ENCODE measurements at regions not wholly inside any gene's neighbourhood (a gene's known extent, or its start where the extent isn't known, plus 50 kb on each side); places are given as distances from the start of the nearest gene placed in this dataset.

DNA sequence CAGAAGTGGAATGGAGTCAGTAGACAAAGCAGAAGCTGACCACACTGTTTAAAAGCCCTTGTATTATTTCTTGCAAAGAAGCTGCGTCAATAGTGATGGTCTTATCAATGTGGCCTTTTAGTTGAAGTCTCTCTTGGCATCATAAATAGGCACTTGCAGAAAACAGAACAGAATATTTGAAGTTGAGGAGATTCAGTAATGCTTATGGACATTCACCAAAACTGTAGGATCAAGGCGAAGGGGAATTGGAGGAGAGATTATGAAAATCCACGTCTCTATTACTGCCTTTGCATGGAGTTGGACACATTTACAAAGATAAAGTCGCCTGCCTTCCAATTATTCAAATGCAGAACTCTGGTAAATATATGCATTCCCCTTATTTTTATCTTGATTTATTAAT, 1482.8 kb downstream of the EFNB2 start:
- DNase-seq (ENCODE audit: low read depth) = no peak

DNA sequence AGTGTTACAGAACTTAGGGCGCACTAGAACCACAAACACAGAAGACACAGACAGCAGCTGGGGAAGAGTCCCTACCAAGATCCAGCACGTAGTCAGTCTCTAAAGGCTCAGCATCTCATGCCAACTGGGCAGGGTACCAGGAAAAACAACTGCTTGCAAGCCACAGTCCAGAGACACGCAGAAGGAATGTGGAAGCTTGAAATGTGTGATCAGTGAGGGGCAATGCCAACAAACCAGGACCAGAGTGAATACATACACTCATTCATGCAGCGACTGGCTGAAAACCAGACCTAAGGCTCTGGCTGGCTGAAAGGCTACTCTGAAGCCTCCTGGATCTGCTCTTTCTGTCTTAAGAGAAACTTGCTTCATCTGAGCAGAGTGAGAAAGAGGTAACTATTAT, 1484.8 kb downstream of the EFNB2 start:
- DNase-seq (ENCODE audit: low read depth) = no peak

DNA sequence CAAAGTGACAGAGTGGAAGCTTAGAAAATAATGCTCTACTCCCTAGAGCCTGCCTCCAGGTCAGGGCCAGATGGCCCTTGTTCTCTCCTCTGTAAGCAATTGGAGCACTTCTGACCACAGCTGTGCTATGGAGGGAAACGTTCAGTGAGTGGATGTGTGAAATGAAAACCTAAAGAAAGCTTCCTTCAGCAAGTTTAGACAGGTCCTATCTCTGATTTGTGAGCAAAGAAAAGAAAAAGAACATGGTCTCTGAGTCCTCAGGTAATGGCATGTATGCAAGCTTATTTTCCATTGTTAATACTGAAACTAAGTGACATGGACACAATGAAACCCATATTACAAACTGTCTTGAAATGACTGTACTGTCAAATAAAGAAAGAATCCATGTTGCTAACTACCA, 1486.8 kb downstream of the EFNB2 start:
- no peak for DNase-seq (ENCODE audit: low read depth)

DNA sequence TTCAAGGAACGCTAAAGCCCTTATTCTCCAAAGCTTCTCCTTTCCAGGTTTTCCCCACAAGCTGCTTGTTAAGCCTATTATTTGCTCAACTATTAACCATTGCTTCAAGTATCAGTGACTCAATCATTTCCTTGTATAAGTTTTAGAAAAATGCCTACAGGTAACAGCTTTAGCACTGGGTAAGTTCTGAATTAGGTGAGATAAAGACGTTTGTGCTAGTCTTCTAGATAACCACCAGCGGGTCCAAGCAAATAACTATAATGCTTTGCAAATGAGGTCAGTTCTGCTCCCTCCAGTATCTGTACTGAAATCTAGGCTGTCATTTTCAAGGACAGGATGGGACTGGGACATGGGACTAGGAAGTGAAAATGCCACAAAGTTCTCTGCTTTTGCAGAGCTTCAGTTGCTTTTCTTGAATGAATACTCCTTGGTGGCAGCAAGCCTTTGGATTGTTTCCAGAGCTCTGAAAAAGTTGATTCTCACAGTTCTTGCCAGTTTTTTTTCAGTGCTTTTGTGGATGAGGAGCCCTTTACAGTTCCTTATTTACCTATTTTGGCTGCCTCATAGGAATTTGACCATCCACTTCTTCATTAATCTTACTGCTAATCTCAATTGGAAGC, 1487.7 kb downstream of the EFNB2 start:
- DNase-seq (ENCODE audit: low read depth) = no peak

DNA sequence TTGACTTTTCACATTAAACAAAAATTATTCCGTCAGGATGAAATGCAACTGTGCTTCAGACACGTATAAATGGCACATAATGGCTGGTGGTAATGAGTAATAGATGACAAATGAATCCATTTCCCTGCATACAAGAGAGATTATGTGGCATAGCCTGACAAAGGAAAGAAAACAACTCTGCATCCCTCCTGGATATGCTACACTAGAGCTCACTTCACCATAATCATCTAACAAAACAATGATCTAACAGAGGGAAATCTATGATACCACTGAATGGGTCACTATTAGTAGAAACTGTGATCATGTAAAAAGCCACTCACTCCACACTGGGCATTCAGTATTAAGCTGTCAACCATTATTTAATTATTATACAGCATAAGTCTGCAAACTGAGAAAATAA, 1498.4 kb downstream of the EFNB2 start:
- DNase-seq (ENCODE audit: low read depth) = no peak

DNA sequence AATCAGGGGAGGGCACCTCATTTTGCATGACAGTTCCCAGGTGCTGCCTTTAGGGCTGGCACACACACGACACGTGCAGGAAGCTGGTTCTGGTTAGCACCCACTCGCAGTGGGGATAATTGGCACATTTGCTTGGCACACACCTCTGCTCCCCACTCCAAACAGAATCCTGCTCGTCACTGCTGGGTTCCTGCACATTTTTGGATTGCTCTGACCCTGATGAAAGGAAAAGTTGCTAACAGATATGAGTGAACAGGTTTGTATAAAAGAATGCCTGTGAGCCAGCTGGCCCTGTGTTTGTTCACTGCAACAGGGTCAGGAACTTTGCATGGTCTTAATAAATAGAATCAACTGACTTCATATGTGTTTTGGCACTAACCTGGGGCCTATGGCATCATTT, 1500.4 kb downstream of the EFNB2 start:
- DNase-seq (ENCODE audit: low read depth) = no peak

DNA sequence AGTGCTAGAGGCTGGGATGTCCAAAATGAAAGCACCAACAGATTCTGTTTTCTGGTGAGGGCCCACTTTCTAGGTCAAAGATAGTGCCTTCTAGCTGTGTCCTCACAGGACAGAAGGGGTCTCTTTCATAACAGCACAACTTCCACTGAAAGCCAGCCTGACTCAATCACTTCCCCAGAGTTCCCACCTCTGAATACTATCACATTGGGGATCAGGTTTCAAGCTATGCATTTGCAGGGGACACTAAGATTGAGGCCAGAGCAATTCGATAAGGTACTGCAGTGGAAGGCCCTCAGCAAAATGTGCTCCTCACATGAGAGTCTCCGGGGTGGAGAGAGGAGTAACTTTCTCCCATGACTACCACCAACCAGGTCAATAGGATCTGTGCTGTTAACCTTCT, 1501.5 kb downstream of the EFNB2 start:
- no peak for DNase-seq (ENCODE audit: low read depth)

DNA sequence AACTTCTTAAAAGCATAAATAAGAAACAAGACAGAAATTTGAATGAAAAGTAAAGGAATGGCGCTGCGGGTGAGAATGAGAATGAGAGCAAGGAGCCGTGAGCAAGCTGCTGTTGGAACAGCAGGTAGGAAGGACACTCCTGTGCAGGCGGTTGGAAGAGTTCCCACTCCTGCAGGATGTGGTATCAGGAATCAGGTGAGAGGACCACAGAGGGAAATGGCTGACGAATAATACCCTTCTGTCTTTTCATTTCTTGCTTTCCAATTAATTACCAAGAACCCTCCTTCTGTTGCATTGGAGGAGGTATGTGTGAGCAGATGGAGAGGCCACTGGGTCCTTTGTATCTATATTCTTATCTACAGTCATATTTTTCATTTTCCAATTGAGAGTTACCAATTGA, 1504.2 kb downstream of the EFNB2 start:
- no peak for DNase-seq (ENCODE audit: low read depth)

DNA sequence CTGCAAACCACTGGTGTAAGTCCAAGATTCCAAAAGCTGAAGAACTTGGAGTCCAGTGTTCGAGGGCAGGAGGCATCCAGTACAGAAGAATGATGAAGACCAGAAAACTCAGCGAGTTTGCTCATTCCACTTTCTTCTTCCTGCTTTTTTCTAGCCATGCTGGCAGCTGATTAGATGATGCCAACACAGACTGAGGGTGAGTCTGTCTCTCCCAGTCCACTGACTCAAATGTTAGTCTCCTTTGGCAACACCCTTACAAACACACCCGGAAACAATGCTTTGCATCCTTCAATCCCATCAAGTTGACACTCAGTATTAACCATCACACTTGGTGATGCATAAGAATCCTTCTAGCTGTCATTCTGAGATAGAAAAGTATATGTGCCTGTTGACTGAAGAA, 1504.6 kb downstream of the EFNB2 start:
- no peak for DNase-seq (ENCODE audit: low read depth)

DNA sequence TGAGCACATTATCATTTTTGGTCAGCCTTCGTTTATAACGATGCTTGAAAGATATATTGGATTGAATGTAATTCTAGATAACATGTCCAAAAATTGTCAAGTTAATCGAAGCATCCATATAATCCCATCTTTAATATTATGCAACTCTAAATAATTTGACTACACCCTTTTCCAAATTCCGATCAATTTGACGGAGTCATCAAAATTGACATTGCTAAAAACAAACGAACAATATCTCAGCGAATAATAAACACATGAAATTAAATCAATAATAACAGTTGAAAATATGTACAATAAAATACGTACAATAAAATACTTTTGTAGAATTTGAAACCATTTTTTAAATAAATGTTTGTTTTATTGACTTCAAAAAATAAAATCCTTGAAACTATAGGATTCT, 1516.4 kb downstream of the EFNB2 start:
- no peak for DNase-seq (ENCODE audit: low read depth)

DNA sequence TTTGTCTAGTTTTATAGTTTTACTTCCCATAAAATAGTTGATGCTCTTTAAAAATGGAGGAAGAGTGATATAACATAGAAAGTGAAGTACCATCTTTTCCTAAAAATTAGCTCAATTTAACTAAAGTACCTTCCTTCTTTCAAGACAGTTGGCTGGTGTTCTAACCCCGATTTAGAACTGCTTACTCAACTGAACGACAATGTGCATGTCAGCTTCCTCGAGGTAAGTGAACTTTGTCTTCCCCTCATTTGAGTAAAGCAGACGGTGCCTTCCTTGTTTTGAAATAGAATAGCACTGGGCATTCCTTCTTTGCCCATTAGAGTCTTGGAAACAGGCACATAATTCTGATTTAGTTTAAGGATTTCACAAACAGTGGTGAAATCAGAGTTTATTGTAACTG, 1519.2 kb downstream of the EFNB2 start:
- no peak for DNase-seq (ENCODE audit: low read depth)

DNA sequence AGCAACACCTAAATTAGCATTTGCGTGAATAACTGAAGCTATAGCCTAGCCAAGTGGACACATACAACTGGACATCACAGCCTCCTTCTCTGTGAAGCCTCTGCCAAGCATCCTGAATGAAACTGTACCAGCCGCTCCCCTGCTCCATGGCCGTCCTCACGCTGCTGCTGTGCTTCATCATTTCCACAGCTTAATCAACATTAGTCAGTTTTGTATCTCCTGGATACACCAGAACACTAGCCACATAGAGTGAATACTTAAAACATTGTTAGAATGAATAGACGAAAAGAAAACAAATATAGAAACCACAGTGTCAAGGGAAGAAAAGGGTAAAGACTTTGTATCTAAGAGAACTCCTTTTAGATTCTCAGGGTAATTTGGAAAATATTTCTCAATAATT, 1526.9 kb downstream of the EFNB2 start:
- no peak for DNase-seq (ENCODE audit: low read depth)

DNA sequence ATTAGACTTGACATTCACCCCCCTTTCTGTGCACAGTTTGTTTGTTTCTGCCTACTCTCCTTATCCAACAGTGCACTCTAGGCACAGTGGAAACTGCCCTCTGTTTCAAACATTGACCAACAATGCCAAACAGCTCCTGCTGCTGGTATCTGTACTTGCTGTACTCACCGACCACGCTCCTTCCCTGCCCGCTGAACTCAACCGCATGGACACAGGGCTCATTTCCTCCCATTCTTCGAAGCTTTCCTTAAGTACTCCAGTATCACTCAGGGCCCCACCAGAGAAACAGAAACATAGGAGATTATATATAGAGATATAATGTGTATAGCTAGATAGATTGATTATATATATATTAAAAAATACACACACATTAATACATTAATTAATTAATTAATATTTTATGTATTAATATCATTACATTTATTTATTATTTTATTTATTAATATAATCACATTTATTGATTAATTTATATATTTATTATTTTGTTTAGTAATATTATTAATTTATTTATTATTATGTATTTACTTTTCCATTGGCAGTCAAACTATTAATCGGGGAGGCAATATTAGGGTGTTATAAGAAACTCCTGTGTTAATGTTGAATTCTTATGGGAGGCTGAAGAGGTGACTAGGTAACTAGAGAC, 1528.2 kb downstream of the EFNB2 start:
- no peak for DNase-seq (ENCODE audit: low read depth)

DNA sequence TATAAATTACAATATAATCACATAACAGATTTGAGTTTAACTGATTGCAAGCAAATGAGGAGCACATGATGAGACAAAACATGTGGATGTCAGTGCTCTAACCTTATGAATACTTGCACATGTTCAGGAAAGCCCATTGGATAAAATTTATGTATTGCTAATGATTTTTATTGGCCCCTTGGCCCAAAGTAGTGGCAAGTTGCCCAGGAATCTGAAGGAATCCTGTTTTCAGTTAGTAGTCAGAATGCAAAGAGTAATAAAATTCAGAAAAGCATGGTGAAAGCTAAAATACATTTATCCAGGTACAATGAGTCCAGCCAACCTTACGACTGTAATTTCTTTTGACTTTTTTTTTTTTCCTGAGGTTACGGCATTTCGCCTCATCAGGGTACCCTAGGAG, 1539.4 kb downstream of the EFNB2 start:
- no peak for DNase-seq (ENCODE audit: low read depth)

DNA sequence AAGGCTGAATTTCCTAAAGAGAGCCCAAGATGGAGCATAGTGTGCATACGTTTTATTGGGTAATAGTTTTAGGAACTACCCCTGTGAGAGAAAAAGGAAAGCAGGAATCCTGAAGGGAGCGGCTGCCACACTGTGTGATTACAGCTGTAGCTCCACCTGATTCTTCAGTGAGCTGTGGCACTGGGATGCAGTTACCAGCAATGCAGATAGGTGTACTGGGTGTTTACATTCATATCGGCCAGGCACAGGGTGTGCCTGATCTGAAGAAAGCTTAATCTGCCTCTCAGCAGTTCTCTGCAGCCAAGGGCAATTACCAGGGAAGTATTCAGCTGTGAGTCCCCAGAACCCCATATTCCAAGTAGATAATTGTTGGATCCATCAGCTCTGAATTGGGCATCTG, 1541.8 kb downstream of the EFNB2 start:
- no peak for DNase-seq (ENCODE audit: low read depth)

DNA sequence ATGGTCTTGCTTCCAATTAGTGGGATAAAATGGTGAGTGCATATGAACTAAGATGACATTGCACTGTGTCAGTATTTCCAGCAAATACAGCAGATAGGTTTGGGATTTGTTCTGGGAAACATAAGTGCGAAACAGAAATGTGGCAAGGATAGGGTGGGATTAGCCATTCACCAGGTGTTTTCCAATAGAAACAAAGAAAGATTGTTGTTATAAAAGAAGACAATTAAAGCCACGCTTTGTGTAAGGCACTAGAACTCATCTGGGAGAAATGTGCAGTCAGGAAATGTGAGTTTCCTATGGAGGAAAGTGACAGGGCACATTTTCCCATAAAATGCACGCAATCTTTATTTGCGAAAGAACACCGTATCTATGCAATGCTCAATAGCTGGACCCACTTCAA, 1547.8 kb downstream of the EFNB2 start:
- DNase-seq (ENCODE audit: low read depth) = no peak

DNA sequence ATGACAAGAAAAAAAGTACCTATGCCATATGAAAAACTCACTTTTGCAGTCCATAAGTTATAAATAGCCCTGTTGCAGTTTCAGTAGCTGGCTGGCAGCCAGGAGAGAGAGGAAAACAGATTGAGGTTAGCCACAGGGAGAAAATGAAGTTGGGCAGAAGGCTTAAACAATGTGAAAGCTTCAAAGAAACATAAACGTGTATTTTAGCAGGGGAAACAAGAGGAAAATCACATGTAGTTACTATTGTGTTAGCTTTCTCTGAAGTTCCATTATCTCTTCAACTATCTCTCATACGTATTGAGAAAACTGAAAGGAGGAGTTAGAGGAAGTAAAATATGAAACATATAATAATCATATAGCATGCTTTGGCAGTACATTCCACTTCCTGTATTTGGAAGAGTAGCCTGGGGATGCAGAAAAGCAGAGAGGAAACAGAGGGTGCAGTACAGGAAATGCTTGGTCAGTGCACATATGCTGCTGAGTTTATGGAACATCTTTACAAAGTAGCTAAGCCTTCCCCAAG, 1551.1 kb downstream of the EFNB2 start:
- DNase-seq (ENCODE audit: low read depth) = no peak

DNA sequence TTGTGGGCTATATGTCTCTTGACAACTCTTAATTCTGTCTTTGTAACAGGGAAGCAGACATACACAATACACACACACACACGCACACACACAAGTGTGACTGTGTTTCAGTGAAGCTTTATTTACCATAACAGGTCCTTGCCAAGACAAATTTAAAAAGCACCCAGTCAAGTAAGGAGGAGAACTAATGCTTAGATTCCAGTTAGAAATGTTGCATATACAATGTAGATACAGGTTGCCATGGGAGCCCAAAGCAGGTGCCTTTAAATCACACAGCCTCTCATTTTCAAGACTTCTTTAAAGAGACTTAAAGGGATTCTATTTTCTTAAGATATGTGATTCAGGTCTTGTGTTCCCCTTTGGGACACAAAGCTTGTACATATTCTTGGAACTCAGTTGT, 1551.9 kb downstream of the EFNB2 start:
- no peak for DNase-seq (ENCODE audit: low read depth)

DNA sequence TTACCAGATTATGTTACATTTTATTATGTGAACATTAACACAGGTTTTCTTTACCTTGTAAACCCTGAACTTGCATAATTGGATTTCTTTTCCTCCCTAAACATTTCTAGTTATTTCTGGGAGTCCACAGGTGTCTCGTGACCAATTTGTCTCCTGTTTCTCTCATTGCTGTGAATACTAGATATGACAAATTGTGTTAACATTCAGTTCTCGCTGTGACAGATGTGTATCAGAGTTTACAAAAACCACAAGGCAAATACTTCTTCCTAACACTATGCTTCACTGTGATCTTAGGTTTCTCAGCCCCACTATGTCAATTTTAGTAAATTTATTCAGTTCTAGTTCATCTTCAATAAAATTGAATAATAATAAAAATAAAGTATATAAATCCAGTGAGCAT, 1554.9 kb downstream of the EFNB2 start:
- DNase-seq (ENCODE audit: low read depth) = no peak

DNA sequence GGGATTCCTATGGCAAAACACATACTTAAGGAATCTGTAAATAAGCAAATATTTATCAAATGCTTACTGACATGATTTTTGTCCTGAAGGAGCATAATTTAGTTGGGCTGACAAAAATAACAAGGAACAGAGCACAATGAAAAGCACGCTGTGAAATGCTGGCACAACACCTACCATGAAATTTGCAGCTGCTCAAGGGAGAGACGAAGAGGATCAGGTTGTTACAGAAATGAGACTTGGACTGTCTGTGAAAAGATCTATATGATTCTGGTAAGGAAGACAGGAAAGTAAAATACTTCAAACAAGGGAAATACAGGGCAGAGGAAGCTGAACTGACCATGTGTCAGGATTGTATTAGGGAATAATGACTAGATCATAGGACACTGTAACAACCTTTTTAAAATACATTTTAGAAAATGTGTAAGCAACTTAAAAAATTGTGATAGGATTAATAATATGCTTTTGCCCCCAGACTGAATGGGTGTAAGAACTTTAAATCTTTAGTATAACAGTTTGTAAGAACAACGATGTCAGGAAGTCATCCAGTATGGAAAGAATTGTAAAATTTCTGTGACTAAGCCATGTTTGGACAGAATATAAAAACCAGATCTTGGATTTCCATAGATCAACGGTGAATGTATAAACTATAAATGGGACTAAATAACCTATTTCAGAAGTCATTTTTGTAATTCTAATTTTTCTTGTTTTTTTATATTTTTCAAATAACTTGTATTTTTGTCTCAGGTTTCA, 1556.0 kb downstream of the EFNB2 start:
- no peak for DNase-seq (ENCODE audit: low read depth)

DNA sequence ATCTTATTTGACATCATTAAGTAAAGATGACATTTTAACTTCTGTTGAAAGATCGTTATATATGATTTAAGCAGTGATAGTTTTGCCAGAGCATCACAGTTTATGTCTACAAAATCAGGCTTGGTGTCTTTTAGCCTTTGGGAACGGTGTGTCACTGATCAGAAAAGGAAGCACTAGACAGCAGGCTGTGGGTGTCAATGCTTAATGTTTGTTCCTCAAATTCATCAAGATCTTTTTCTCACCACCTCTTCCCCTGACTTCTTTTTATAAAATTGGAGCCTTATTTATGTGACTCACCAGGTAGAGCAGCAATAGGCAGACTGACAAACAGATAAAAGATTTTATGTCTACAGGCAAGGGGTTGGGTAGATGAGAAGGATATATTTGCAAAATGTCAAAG, 1558.5 kb downstream of the EFNB2 start:
- DNase-seq (ENCODE audit: low read depth) = no peak

DNA sequence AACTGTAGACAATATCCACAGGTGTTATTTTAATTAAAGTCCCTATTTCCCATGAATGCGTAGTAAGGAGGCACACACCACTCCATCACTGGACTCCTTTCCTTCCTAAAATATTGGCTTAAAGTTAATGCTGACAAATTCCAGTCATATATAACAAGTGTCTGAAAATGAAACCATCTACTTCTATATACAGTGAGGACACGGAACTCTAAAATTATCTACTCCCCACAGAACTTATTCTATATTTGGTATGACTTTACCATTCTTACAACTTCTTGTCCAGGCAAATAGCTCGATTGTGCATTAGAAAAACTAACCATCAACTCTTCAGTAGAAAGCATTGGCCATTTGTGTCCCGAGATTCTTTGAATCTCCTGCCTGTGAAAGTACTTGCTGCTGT, 1560.2 kb downstream of the EFNB2 start:
- DNase-seq (ENCODE audit: low read depth) = no peak

DNA sequence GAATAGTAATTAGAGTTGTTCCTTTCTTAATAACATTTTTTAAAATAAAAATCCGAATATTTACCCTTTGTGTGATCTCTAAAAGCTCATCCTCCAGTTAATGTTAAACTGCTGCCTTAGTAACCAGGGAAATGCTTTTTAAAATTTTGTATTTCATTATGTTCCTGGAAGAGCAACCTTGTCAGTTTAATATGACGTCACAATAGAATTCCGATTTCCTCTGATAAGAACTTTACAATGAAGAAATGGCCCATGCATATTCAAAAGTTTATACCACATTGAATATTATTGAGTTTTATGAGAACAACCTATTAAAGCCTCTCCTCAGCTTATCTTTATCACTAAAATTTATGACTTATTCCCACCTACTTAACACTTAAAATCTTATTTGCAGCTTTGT, 1566.6 kb downstream of the EFNB2 start:
- DNase-seq (ENCODE audit: low read depth) = no peak
